HL-60 (cell line): ENCODE measurements at regions not wholly inside any gene's neighbourhood (a gene's known extent, or its start where the extent isn't known, plus 50 kb on each side); places are given as distances from the start of the nearest gene placed in this dataset.
"Not testable (repeated sequence)": the region's sequence is repeated elsewhere in the genome, so short reads cannot be mapped to it uniquely, and the experiment has no call there.

Experiments used
- DNase-seq, 2 experiments: peaks; one replicate each; pipeline ENCODE4 v3.0.0-alpha.2; 2010 to 2020; ENCODE audit warnings: low read depth in 1 of 2, low spot score in 1 of 2
- H3K27ac ChIP-seq: fragments of 250-450 bp; sonication (Bioruptor Pico); replicated peaks from 2 replicates; pipeline ENCODE4 v1.5.1; 2020; ENCODE audit warnings: mild to moderate bottlenecking, moderate library complexity
- H3K27me3 ChIP-seq: fragments of 250-450 bp; sonication (Bioruptor Pico); 2 replicates; pipeline ENCODE4 v1.5.1; 2021; ENCODE audit warnings: mild to moderate bottlenecking, moderate library complexity; ENCODE audit not compliant: insufficient read depth, poor library complexity, severe bottlenecking
- H3K4me3 ChIP-seq: replicated peaks from 2 replicates; pipeline ENCODE4 v1.5.1; 2011; ENCODE audit warnings: mild to moderate bottlenecking, control low read depth, low read length; ENCODE audit not compliant: insufficient read depth
- GABPA ChIP-seq: IDR thresholded peaks from 2 replicates; pipeline ENCODE4 v1.6.1; 2012; ENCODE audit warnings: low read depth
- POLR2AphosphoS5 ChIP-seq: IDR thresholded peaks from 2 replicates; pipeline ENCODE4 v1.6.1; 2012; ENCODE audit warnings: low read depth
- SPI1 ChIP-seq: IDR thresholded peaks from 2 replicates; pipeline ENCODE4 v1.6.1; 2012; ENCODE audit warnings: low read depth, mild to moderate bottlenecking, borderline replicate concordance
- TF ChIP-seq, protein P1 (sequence below): IDR thresholded peaks from one replicate; pipeline ENCODE4 v1.5.1; 2011; ENCODE audit warnings: low read length, control low read depth, inconsistent platforms; ENCODE audit not compliant: insufficient read depth
- TF ChIP-seq, protein P2 (sequence below): IDR thresholded peaks from 2 replicates; pipeline ENCODE4 v1.6.1; 2012; ENCODE audit warnings: low read depth; ENCODE audit not compliant: insufficient replicate concordance

DNA sequence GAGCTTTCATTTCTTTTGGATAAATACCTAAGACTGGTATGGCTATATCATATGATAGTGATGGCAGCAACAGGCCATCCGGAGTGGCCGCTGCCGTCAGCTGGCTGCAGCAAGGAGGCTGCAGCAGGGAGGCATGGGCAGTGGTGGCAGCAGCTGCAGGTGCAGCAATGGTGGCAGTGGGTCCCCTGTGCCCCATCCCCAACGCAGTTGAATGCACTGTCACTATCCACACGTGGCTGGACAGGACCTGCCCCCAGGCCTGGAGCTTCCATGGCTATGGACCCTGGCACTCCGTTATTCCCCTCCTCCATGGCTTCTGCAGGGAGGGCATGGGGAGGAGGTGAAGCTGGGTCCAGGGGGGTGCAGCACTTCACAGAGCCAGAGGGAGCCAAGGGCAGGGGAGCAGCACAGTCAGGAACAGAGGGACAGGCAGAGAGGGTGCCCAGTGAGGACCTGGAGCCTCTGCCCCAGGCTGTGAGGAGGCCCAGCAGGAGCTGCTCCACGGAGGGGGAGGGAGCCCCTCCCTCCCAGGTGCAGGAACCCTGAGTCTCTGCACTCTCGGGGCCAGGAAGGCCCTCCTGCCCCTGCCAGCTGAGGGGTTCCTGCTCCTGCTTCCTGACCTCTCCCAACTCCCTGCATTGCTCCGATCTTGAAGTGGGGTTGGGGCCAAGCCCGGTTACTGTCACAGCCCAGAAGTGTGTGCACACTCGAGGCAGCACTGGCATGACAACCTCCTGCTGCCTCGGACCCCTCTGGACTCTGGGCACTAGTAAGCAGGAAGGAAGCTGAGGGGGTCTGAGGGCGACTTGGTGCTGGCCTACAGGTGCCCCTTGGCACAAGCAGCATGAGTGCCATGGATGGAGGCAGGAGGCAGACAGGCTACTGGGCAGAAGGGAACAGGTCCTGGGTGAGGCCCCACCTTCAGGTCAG is 466.3 kb downstream of the GUCY1A2 start:
- Histone ChIP-seq H3K4me3 (no peak overlapping the region), H3K27ac (no peak overlapping the region), H3K27me3 (no peaks in the 10 kb centered on the region)
- TF ChIP-seq GABPA (no peak), POLR2AphosphoS5 (no peak)
- TF ChIP-seq, protein P1, sequence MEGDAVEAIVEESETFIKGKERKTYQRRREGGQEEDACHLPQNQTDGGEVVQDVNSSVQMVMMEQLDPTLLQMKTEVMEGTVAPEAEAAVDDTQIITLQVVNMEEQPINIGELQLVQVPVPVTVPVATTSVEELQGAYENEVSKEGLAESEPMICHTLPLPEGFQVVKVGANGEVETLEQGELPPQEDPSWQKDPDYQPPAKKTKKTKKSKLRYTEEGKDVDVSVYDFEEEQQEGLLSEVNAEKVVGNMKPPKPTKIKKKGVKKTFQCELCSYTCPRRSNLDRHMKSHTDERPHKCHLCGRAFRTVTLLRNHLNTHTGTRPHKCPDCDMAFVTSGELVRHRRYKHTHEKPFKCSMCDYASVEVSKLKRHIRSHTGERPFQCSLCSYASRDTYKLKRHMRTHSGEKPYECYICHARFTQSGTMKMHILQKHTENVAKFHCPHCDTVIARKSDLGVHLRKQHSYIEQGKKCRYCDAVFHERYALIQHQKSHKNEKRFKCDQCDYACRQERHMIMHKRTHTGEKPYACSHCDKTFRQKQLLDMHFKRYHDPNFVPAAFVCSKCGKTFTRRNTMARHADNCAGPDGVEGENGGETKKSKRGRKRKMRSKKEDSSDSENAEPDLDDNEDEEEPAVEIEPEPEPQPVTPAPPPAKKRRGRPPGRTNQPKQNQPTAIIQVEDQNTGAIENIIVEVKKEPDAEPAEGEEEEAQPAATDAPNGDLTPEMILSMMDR: no peak
- TF ChIP-seq, protein P2, sequence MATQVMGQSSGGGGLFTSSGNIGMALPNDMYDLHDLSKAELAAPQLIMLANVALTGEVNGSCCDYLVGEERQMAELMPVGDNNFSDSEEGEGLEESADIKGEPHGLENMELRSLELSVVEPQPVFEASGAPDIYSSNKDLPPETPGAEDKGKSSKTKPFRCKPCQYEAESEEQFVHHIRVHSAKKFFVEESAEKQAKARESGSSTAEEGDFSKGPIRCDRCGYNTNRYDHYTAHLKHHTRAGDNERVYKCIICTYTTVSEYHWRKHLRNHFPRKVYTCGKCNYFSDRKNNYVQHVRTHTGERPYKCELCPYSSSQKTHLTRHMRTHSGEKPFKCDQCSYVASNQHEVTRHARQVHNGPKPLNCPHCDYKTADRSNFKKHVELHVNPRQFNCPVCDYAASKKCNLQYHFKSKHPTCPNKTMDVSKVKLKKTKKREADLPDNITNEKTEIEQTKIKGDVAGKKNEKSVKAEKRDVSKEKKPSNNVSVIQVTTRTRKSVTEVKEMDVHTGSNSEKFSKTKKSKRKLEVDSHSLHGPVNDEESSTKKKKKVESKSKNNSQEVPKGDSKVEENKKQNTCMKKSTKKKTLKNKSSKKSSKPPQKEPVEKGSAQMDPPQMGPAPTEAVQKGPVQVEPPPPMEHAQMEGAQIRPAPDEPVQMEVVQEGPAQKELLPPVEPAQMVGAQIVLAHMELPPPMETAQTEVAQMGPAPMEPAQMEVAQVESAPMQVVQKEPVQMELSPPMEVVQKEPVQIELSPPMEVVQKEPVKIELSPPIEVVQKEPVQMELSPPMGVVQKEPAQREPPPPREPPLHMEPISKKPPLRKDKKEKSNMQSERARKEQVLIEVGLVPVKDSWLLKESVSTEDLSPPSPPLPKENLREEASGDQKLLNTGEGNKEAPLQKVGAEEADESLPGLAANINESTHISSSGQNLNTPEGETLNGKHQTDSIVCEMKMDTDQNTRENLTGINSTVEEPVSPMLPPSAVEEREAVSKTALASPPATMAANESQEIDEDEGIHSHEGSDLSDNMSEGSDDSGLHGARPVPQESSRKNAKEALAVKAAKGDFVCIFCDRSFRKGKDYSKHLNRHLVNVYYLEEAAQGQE: no peak
- DNase-seq: no peak

DNA sequence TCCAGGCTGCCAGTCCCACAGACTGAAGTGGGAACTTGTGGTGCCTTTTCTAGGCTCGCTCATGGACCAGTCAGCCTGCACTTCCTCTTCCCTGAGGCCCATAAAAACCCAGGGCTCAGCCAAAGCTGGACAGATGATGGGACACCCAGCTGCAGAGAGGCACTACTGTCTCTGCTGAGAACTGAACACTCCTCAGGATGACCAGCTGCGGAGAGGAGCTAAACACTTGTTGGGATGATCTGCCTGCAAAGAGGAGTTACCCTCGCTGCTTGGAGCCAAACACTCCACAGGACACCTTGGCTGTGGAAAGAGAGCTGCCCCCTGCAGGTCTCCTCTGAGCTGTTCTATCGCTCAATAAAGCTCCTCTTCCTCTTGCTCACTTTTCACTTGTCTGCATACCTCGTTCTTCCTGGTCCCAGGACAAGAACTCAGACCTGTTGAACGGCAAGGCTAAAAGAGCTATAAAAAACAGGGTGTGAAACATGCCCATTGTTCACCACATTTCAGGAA is 465.5 kb downstream of the GUCY1A2 start:
- Histone ChIP-seq H3K4me3 (no peak overlapping the region), H3K27me3 (no peaks in the 10 kb centered on the region), H3K27ac (no peak overlapping the region)
- TF ChIP-seq, protein P2: no peak
- TF ChIP-seq, protein P1: no peak
- TF ChIP-seq GABPA (no peak), POLR2AphosphoS5 (no peak), SPI1 (no peak)
- DNase-seq: no peak

DNA sequence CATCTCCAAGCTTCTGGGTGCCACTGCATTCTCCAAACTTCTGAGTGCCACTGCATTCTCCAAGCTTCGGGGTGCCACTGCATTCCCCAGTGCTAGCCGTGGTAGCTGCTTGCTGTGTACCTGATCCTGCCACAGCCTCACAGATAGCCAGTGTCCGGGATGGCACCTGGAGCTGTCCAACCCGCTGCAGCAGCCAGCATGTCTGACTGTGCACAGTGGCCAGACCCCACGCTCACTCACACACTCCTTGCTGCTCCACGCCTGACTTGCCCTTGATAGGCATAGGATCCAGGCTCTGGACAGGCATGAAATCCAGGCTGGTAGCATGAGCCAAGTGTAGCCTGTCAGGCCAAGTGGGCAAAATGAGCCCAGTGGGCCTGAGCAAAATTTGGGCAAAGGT is 465.0 kb downstream of the GUCY1A2 start:
- Histone ChIP-seq H3K27me3 (no peaks in the 10 kb centered on the region), H3K27ac (no peak overlapping the region), H3K4me3 (no peak overlapping the region)
- no peak for DNase-seq
- TF ChIP-seq POLR2AphosphoS5 (no peak), GABPA (no peak), SPI1 (no peak)
- TF ChIP-seq, protein P2: no peak
- TF ChIP-seq, protein P1: no peak

DNA sequence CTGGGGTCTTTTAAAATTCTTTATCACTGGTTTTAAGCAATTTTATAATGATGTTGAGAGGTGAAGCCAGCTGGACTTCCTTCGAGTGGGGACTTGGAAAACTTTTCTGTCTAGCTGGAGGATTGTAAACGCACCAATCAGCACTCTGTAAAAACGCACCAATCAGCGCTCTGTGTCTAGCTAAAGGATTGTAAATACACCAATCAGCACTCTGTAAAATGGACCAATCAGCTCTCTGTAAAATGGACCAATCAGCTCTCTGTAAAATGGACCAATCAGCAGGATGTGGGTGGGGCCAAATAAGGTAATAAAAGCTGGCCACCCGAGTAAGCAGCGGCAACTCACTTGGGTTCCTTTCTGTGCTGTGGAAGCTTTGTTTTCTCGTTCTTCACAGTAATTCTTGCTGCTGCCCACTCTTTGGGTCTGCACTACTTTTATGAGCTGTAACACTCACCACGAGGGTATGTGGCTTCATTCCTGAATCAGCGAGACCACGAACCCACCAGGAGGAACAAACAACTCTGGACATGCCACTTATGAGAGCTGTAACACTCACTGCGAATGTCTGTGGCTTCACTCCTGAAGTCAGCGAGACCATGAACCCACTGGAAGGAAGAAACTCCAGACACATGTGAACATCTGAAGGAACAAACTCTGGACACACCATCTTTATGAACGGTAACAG is 462.6 kb downstream of the GUCY1A2 start:
- DNase-seq, H3K27ac ChIP-seq, H3K4me3 ChIP-seq, H3K27me3 ChIP-seq: not testable (repeated sequence)
